H1 (cell line): ENCODE measurements at regions not wholly inside any gene's neighbourhood (a gene's known extent, or its start where the extent isn't known, plus 50 kb on each side); places are given as distances from the start of the nearest gene placed in this dataset.
"Not testable (repeated sequence)": the region's sequence is repeated elsewhere in the genome, so short reads cannot be mapped to it uniquely, and the experiment has no call there.

Source experiments
- CTCF ChIA-PET: fragments of 300-600 bp; sonication (Branson Sonifier 250); formaldehyde crosslinking; loops from one replicate; lab custom pipeline; 2021; ENCODE audit not compliant: partially characterized antibody; lab: Charles Lee
- POLR2A ChIA-PET: fragments of 300-600 bp; sonication (Branson Sonifier 250); formaldehyde crosslinking; loops from one replicate; lab custom pipeline; 2021; ENCODE audit warnings: inconsistent platforms; ENCODE audit not compliant: partially characterized antibody; lab: Charles Lee
- DNase-seq, 2 experiments: peaks; one replicate each; pipeline versions ENCODE4 v3.0.0 to v3.0.0-alpha.2; 2010 to 2022; ENCODE audit warnings: low spot score in 2 of 2, low read depth in 1 of 2, mixed read lengths in 1 of 2
- FAIRE-seq: peaks from 2 replicates; lab custom pipeline; 2011; peaks lifted over from hg19 to GRCh38; lab: Jason Lieb, UNC
- H2AFZ ChIP-seq: 2 replicates; pipeline ENCODE4 v1.8.1; 2012; ENCODE audit warnings: low read length, inconsistent platforms
- H2AK5ac ChIP-seq: 2 replicates; pipeline ENCODE4 v1.6.1; 2013; ENCODE audit warnings: low read depth, low read length
- H2BK120ac ChIP-seq: replicated peaks from 2 replicates; pipeline ENCODE3; 2013; ENCODE audit warnings: low read depth, low read length, inconsistent platforms
- H2BK12ac ChIP-seq: 2 replicates; pipeline ENCODE4 v1.6.1; 2013; ENCODE audit warnings: low read depth, low read length
- H2BK15ac ChIP-seq: 2 replicates; pipeline ENCODE4 v1.6.1; 2013; ENCODE audit warnings: low read length
- H2BK20ac ChIP-seq: 2 replicates; pipeline ENCODE4 v1.6.1; 2013; ENCODE audit warnings: low read length
- H2BK5ac ChIP-seq: 2 replicates; pipeline ENCODE4 v1.6.1; 2013; ENCODE audit warnings: low read depth, low read length
- H3K14ac ChIP-seq: 2 replicates; pipeline ENCODE4 v1.6.1; 2013; ENCODE audit warnings: inconsistent platforms; ENCODE audit not compliant: insufficient read length
- H3K18ac ChIP-seq: 2 replicates; pipeline ENCODE4 v1.6.1; 2013; ENCODE audit warnings: low read length; ENCODE audit errors: extremely low read depth
- H3K23ac ChIP-seq: 2 replicates; pipeline ENCODE4 v1.6.1; 2013; ENCODE audit warnings: inconsistent platforms; ENCODE audit not compliant: insufficient read length
- H3K23me2 ChIP-seq: 2 replicates; pipeline ENCODE4 v1.6.1; 2013; ENCODE audit warnings: low read depth, low read length
- H3K27ac ChIP-seq: 2 replicates; pipeline ENCODE4 v1.6.1; 2011; ENCODE audit warnings: low read depth, low read length, inconsistent platforms
- H3K27me3 ChIP-seq, 4 experiments: replicated peaks in 1 of 4; 1 replicate in 1 of 4; 2 replicates in 3 of 4; pipeline versions ENCODE4 v1.6.1 to v1.8.1; 2011 to 2013; ENCODE audit warnings: low read length in 3 of 4, mild to moderate bottlenecking in 3 of 4, inconsistent platforms in 2 of 4, mixed read lengths in 2 of 4, moderate library complexity in 1 of 4; ENCODE audit not compliant: control insufficient read depth in 3 of 4, insufficient read depth in 3 of 4; ENCODE audit errors: extremely low read depth in 1 of 4
- H3K36me3 ChIP-seq, 4 experiments: 2 replicates each; pipeline versions ENCODE4 v1.6.1 to v1.8.1; 2011 to 2013; ENCODE audit warnings: mild to moderate bottlenecking in 4 of 4, low read length in 3 of 4, moderate library complexity in 2 of 4, control low read depth in 1 of 4, inconsistent platforms in 1 of 4; ENCODE audit not compliant: insufficient read depth in 4 of 4, control insufficient read depth in 2 of 4
- H3K4ac ChIP-seq: replicated peaks from 2 replicates; pipeline ENCODE3; 2013; ENCODE audit warnings: low read length, low read depth, mixed read lengths, inconsistent platforms; ENCODE audit not compliant: insufficient read length
- H3K4me1 ChIP-seq, 4 experiments: replicated peaks in 1 of 4; 1 replicate in 1 of 4; 2 replicates in 3 of 4; pipeline versions ENCODE4 v1.6.1 to v1.8.1; 2011 to 2013; ENCODE audit warnings: low read length in 3 of 4, inconsistent platforms in 2 of 4, mixed read lengths in 1 of 4; ENCODE audit not compliant: insufficient read depth in 4 of 4, control insufficient read depth in 3 of 4
- H3K4me2 ChIP-seq, 2 experiments: 2 replicates each; pipeline versions ENCODE4 v1.6.1 to v1.8.1; 2011 to 2013; ENCODE audit warnings: low read depth in 2 of 2, low read length in 2 of 2, control low read depth in 1 of 2, inconsistent platforms in 1 of 2, mild to moderate bottlenecking in 1 of 2; ENCODE audit not compliant: insufficient read depth in 1 of 2
- H3K4me3 ChIP-seq, 4 experiments: fragments of 200-600, 300-600 bp in 1 of 4; sonication (generic), shearing (Covaris generic), sonication (Bioruptor Twin) in 1 of 4; 2 replicates each; pipeline versions ENCODE4 v1.5.1 to v1.8.1; 2011 to 2016; ENCODE audit warnings: low read length in 4 of 4, low read depth in 3 of 4, control low read depth in 2 of 4, inconsistent platforms in 2 of 4, mild to moderate bottlenecking in 2 of 4, mixed read lengths in 1 of 4, moderate library complexity in 1 of 4; ENCODE audit not compliant: insufficient read depth in 2 of 4; ENCODE audit errors: extremely low read depth in 1 of 4
- H3K56ac ChIP-seq: replicated peaks from 2 replicates; pipeline ENCODE3; 2013; ENCODE audit warnings: low read depth, mild to moderate bottlenecking, mixed read lengths, low read length, inconsistent platforms; ENCODE audit not compliant: insufficient read length
- H3K79me1 ChIP-seq: 2 replicates; pipeline ENCODE4 v1.6.1; 2013; ENCODE audit warnings: low read depth, low read length, control low read depth
- H3K79me2 ChIP-seq, 2 experiments: 2 replicates each; pipeline versions ENCODE4 v1.6.1 to v1.8.1; 2012 to 2013; ENCODE audit warnings: low read length in 2 of 2, mild to moderate bottlenecking in 2 of 2, inconsistent platforms in 1 of 2; ENCODE audit not compliant: insufficient read depth in 2 of 2, control insufficient read depth in 1 of 2
- H3K9ac ChIP-seq, 4 experiments: replicated peaks in 1 of 4; 1 replicate in 1 of 4; 2 replicates in 3 of 4; pipeline versions ENCODE4 v1.6.1 to v1.8.1; 2011 to 2013; ENCODE audit warnings: low read depth in 3 of 4, low read length in 3 of 4, control low read depth in 2 of 4, mild to moderate bottlenecking in 2 of 4, moderate library complexity in 2 of 4, inconsistent platforms in 1 of 4; ENCODE audit errors: extremely low read depth in 1 of 4
- H3K9me3 ChIP-seq, 2 experiments: 2 replicates each; pipeline versions ENCODE4 v1.6.1 to v1.8.1; 2012 to 2013; ENCODE audit warnings: mild to moderate bottlenecking in 2 of 2, moderate library complexity in 2 of 2, control low read depth in 1 of 2, inconsistent platforms in 1 of 2, low read depth in 1 of 2, low read length in 1 of 2, mixed read lengths in 1 of 2; ENCODE audit not compliant: insufficient read depth in 2 of 2
- H4K20me1 ChIP-seq, 2 experiments: replicated peaks in 1 of 2; 2 replicates each; pipeline versions ENCODE3 to v1.8.1; 2011 to 2013; ENCODE audit warnings: inconsistent platforms in 2 of 2, low read length in 2 of 2, mild to moderate bottlenecking in 1 of 2; ENCODE audit not compliant: insufficient read depth in 2 of 2, control insufficient read depth in 1 of 2
- H4K5ac ChIP-seq: 2 replicates; pipeline ENCODE4 v1.6.1; 2013; ENCODE audit warnings: low read length, low read depth, mixed read lengths, inconsistent platforms; ENCODE audit not compliant: insufficient read length
- H4K8ac ChIP-seq: 2 replicates; pipeline ENCODE4 v1.8.0; 2013; ENCODE audit warnings: mild to moderate bottlenecking, moderate library complexity, low read length, inconsistent platforms; ENCODE audit not compliant: insufficient read depth; ENCODE audit errors: extremely low read depth
- H4K91ac ChIP-seq: replicated peaks from 2 replicates; pipeline ENCODE3; 2013; ENCODE audit warnings: low read length, mixed read lengths, inconsistent platforms; ENCODE audit not compliant: insufficient read length
- JUND ChIP-seq: IDR thresholded peaks from 2 replicates; pipeline ENCODE4 v1.6.1; 2011; ENCODE audit warnings: mild to moderate bottlenecking, improper control_type of control experiment, low read length
- POLR2AphosphoS5 ChIP-seq: IDR thresholded peaks from 2 replicates; pipeline ENCODE4 v1.6.1; 2011; ENCODE audit warnings: low read depth, low read length
- WGBS, 2 experiments: shearing (Covaris generic) in 1 of 2; methylation state at CpG; one replicate each; pipeline versions ENCODE4 v1.1.6 to v1.1.7; 2013 to 2015; ENCODE audit warnings: low lambda C conversion rate in 2 of 2, mixed read lengths in 2 of 2, inconsistent platforms in 1 of 2, low coverage in 1 of 2, missing lambda C conversion rate in 1 of 2; ENCODE audit not compliant: insufficient replicate concordance in 2 of 2, insufficient coverage in 1 of 2, insufficient read length in 1 of 2; ENCODE audit errors: extremely low coverage in 1 of 2, missing lambda C conversion rate in 1 of 2; 5-methylcytosine and 5-hydroxymethylcytosine counted together

- TF ChIP-seq JUND (no peak), POLR2AphosphoS5 (no peak)
- TF ChIP-seq, all 59 proteins: peak for 0
These were observed 118.9 kb upstream of the SMLR1 start (continued) for GRCh38 chr6:130708338-130708737.

GRCh38 chr6:130711641-130712040, 115.6 kb upstream of the SMLR1 start:
- H3K18ac ChIP-seq, H2BK5ac ChIP-seq, H3K4me3 ChIP-seq, H3K23ac ChIP-seq, H4K5ac ChIP-seq, FAIRE-seq, H3K56ac ChIP-seq, H2AK5ac ChIP-seq, H2BK12ac ChIP-seq, H3K4ac ChIP-seq, H4K8ac ChIP-seq, H3K23me2 ChIP-seq, H3K9ac ChIP-seq, H3K9me3 ChIP-seq, H2AFZ ChIP-seq, H3K14ac ChIP-seq, H2BK20ac ChIP-seq, H3K79me1 ChIP-seq, H3K27me3 ChIP-seq, H3K27ac ChIP-seq, H2BK15ac ChIP-seq, CTCF ChIA-PET, DNase-seq, H4K91ac ChIP-seq, H3K79me2 ChIP-seq, H3K4me2 ChIP-seq, H2BK120ac ChIP-seq, H4K20me1 ChIP-seq, POLR2A ChIA-PET, H3K36me3 ChIP-seq: not testable (repeated sequence)
- WGBS, 2 experiments = 76% methylated on average over 3 of the region's 3 CpGs; no CpG with 5 or more reads in 1 of the 2 experiments
- peaks cover 7 to 20% (median 12%) of the 10 kb centered on the region in 4 experiments; a peak in 6 of 7 replicates for H3K4me1 ChIP-seq
